ENCODE measurements at regions not wholly inside any gene's neighbourhood (a gene's known extent, or its start where the extent isn't known, plus 50 kb on each side); places are given as distances from the start of the nearest gene placed in this dataset.

DNA sequence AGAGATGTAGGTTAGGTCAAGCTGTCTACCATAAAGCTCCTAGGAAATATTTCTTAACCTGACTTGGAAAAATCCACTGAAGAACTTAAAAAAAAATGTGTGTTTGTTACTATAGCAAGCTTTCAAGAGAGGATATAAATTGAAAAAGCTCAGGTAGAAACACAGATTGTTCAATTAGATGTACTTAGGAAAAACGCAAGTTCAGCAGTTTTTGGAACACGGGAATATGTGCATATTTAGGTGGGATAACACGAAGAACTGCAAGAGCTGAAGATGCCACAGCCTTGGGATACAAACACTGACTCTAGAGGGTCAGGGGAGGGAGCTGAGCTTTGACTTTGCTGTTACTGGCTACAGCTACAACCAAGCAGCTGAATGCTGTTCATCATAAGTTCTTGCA lies 77.8 kb upstream of the FSHB start:
- Histone ChIP-seq H3K4me1 (no peaks in the 10 kb centered on the region), H3K4me3 (ENCODE audit: low read depth, low read length) (no peak overlapping the region), H3K27me3 (replicated peaks; ENCODE audit: control insufficient read depth, insufficient read depth, low read length) (no peaks in the 10 kb centered on the region), H3K9me3 (no peaks in the 10 kb centered on the region), H3K36me3 (ENCODE audit: control insufficient read depth, insufficient read depth, low read length) (no peaks in the 10 kb centered on the region)
- intact Hi-C loops (cut with micrococcal nuclease; ENCODE audit: unreplicated experiment): no loop called here
- H3K27ac Mint-ChIP-seq (ENCODE audit: unreplicated experiment): no peak overlapping the region
- peaks cover 4% of the 10 kb centered on the region for H3K27me3 Mint-ChIP-seq (ENCODE audit: insufficient read depth, unreplicated experiment)
- peaks cover 6% of the 10 kb centered on the region for H3K4me1 Mint-ChIP-seq (ENCODE audit: low read depth, unreplicated experiment)
- ChIA-PET POLR2A (no interaction called here), CTCF (no interaction called here)
- H3K9me3 Mint-ChIP-seq (ENCODE audit: unreplicated experiment): peaks cover 9% of the 10 kb centered on the region
- H3K4me3 Mint-ChIP-seq (ENCODE audit: unreplicated experiment): no peak overlapping the region
- DNase-seq: no peak
- TF ChIP-seq, protein P1, sequence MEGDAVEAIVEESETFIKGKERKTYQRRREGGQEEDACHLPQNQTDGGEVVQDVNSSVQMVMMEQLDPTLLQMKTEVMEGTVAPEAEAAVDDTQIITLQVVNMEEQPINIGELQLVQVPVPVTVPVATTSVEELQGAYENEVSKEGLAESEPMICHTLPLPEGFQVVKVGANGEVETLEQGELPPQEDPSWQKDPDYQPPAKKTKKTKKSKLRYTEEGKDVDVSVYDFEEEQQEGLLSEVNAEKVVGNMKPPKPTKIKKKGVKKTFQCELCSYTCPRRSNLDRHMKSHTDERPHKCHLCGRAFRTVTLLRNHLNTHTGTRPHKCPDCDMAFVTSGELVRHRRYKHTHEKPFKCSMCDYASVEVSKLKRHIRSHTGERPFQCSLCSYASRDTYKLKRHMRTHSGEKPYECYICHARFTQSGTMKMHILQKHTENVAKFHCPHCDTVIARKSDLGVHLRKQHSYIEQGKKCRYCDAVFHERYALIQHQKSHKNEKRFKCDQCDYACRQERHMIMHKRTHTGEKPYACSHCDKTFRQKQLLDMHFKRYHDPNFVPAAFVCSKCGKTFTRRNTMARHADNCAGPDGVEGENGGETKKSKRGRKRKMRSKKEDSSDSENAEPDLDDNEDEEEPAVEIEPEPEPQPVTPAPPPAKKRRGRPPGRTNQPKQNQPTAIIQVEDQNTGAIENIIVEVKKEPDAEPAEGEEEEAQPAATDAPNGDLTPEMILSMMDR (IDR thresholded peaks at IDR 0.05; ENCODE audit: insufficient read depth in 1 of 2, low read depth in 1 of 2, low read length in 1 of 2, severe bottlenecking in 1 of 2, unreplicated experiment in 1 of 2): no peak
- no peaks in the 10 kb centered on the region for H3K36me3 Mint-ChIP-seq (ENCODE audit: insufficient read depth, unreplicated experiment)
- no TSS peak for BruUV-seq (replicated peaks)

DNA sequence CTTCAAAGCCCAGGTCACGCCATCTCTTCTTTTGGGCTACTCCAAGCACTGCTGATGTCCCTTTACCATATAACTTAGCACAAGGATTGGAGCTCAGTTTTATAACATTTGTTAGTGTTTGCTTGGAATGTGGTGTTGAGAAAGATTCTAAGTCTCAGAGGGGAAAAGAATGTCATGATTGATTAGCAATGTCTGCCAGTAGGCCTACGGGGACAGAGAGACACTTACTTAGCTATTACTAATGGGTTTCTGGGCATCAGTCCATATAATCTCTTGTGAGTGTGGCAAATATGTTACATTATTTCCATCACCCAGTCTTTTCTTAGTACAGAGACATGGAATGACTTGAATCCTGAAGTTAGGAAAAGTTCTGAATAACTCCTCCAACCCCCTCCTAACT lies 75.4 kb upstream of the FSHB start:
- Histone ChIP-seq H3K4me1 (no peaks in the 10 kb centered on the region), H3K9me3 (no peaks in the 10 kb centered on the region), H3K36me3 (ENCODE audit: control insufficient read depth, insufficient read depth, low read length) (no peaks in the 10 kb centered on the region), H3K27me3 (replicated peaks; ENCODE audit: control insufficient read depth, insufficient read depth, low read length) (no peaks in the 10 kb centered on the region), H3K4me3 (ENCODE audit: low read depth, low read length) (no peak overlapping the region)
- intact Hi-C loops (cut with micrococcal nuclease; ENCODE audit: unreplicated experiment): no loop called here
- TF ChIP-seq, protein P1 (IDR thresholded peaks at IDR 0.05; ENCODE audit: insufficient read depth in 1 of 2, low read depth in 1 of 2, low read length in 1 of 2, severe bottlenecking in 1 of 2, unreplicated experiment in 1 of 2): no peak
- Mint-ChIP-seq H3K27ac (ENCODE audit: unreplicated experiment) (no peak overlapping the region), H3K4me3 (ENCODE audit: unreplicated experiment) (no peak overlapping the region), H3K27me3 (ENCODE audit: insufficient read depth, unreplicated experiment) (peaks cover 4% of the 10 kb centered on the region), H3K4me1 (ENCODE audit: low read depth, unreplicated experiment) (peaks cover 1% of the 10 kb centered on the region), H3K36me3 (ENCODE audit: insufficient read depth, unreplicated experiment) (no peaks in the 10 kb centered on the region), H3K9me3 (ENCODE audit: unreplicated experiment) (peaks cover 9% of the 10 kb centered on the region)
- DNase-seq: no peak
- POLR2A ChIA-PET: no interaction called here
- CTCF ChIA-PET: interaction anchor here (1.7 kb wide), 1 partner anchor 12 kb away, joined by 7 read pairs; no protein-coding TSS in a partner anchor
- no TSS peak for BruUV-seq (replicated peaks)

DNA sequence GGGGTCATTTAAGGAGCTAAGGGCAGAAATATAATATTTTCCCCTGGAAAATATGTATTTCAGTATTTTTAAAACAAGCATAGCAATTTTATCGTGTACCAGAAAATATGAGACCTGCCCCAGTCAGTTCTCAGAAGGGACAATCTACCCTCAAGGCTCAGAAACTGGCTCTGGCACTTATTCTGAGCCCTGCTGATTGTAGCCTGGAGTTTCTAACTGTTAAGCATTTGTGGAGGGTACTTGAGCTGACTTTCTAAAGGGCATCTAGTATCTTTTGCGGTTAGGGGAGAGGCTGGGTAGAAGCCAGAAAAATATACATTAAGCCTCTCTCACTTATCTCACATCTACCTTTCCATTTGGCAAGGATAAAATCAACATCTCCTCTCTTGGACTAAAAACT lies 71.3 kb upstream of the FSHB start:
- Histone ChIP-seq H3K27me3 (replicated peaks; ENCODE audit: control insufficient read depth, insufficient read depth, low read length) (no peaks in the 10 kb centered on the region), H3K9me3 (no peaks in the 10 kb centered on the region), H3K36me3 (ENCODE audit: control insufficient read depth, insufficient read depth, low read length) (no peaks in the 10 kb centered on the region), H3K4me3 (ENCODE audit: low read depth, low read length) (no peak overlapping the region), H3K4me1 (no peaks in the 10 kb centered on the region)
- Mint-ChIP-seq H3K9me3 (ENCODE audit: unreplicated experiment) (peaks cover 10% of the 10 kb centered on the region), H3K27me3 (ENCODE audit: insufficient read depth, unreplicated experiment) (peaks cover 4% of the 10 kb centered on the region), H3K4me1 (ENCODE audit: low read depth, unreplicated experiment) (no peaks in the 10 kb centered on the region), H3K36me3 (ENCODE audit: insufficient read depth, unreplicated experiment) (no peaks in the 10 kb centered on the region), H3K4me3 (ENCODE audit: unreplicated experiment) (no peak overlapping the region), H3K27ac (ENCODE audit: unreplicated experiment) (no peak overlapping the region)
- DNase-seq: no peak
- CTCF ChIA-PET: no interaction called here
- POLR2A ChIA-PET: no interaction called here
- TF ChIP-seq, protein P1 (IDR thresholded peaks at IDR 0.05; ENCODE audit: insufficient read depth in 1 of 2, low read depth in 1 of 2, low read length in 1 of 2, severe bottlenecking in 1 of 2, unreplicated experiment in 1 of 2): no peak
- intact Hi-C loops (cut with micrococcal nuclease; ENCODE audit: unreplicated experiment): no loop called here
- BruUV-seq (replicated peaks): no TSS peak
